GM12878 (cell line): ENCODE measurements at regions not wholly inside any gene's neighbourhood (a gene's known extent, or its start where the extent isn't known, plus 50 kb on each side); places are given as distances from the start of the nearest gene placed in this dataset.

Source experiments
- ATAC-seq: fragments of 200-7000 bp; cut with Tn5 transposase; 3 replicates; pipeline ENCODE4 v1.9.1; 2020; ENCODE audit warnings: mild to moderate bottlenecking, moderate library complexity
- BruUV-seq: library from RNA; stranded (reverse); fragments of 400-500 nt; replicated peaks from 2 replicates; lab custom pipeline; 2021; lab: Mats Ljungman, UMichigan
- CTCF ChIA-PET: fragments of 300-600 bp; sonication (Branson Sonifier 250); formaldehyde crosslinking; extraction: SDS; loops from one replicate; lab custom pipeline; 2021; ENCODE audit warnings: inconsistent platforms; lab: Yijun Ruan, JAX
- POLR2A ChIA-PET: fragments of 350-600 bp; formaldehyde crosslinking; extraction: SDS; loops from one replicate; lab custom pipeline; 2021; ENCODE audit warnings: inconsistent platforms; lab: Charles Lee
- RAD21 ChIA-PET: fragments of 300-600 bp; sonication (Branson Sonifier 250); formaldehyde crosslinking; loops from one replicate; lab custom pipeline; 2023; ENCODE audit warnings: antibody characterized with exemption; ENCODE audit not compliant: unreplicated experiment; lab: Charles Lee
- SMC1A ChIA-PET: fragments of 300-600 bp; sonication (Branson Sonifier 250); formaldehyde crosslinking; loops from one replicate; lab custom pipeline; 2023; ENCODE audit not compliant: unreplicated experiment, uncharacterized antibody; lab: Charles Lee
- DNase-seq: peaks from one replicate; pipeline ENCODE4 v3.0.0-alpha.2; 2011; ENCODE audit warnings: low read depth, low spot score
- FAIRE-seq: peaks from 3 replicates; lab custom pipeline; 2011; peaks lifted over from hg19 to GRCh38; lab: Jason Lieb, UNC
- H2AFZ ChIP-seq: 2 replicates; pipeline ENCODE4 v1.6.0; 2011; ENCODE audit warnings: low read depth, low read length, control low read depth; ENCODE audit not compliant: control insufficient read depth
- H3K27ac ChIP-seq: 2 replicates; pipeline ENCODE4 v1.5.1; 2011; ENCODE audit warnings: control low read depth; ENCODE audit not compliant: control insufficient read depth, insufficient read depth
- H3K27me3 ChIP-seq, 2 experiments: replicated peaks in 1 of 2; 2 replicates each; pipeline versions ENCODE4 v1.6.0 to v1.6.1; 2011; ENCODE audit warnings: low read length in 1 of 2; ENCODE audit not compliant: control insufficient read depth in 2 of 2, insufficient read depth in 2 of 2
- H3K36me3 ChIP-seq, 2 experiments: 2 replicates each; pipeline ENCODE4 v1.5.1; 2011; ENCODE audit warnings: low read length in 1 of 2; ENCODE audit not compliant: control insufficient read depth in 2 of 2, insufficient read depth in 2 of 2
- H3K4me1 ChIP-seq: 2 replicates; pipeline ENCODE4 v1.6.1; 2011; ENCODE audit warnings: mild to moderate bottlenecking, low read length, moderate library complexity, mixed read lengths; ENCODE audit not compliant: control insufficient read depth, insufficient read depth
- H3K4me2 ChIP-seq: 2 replicates; pipeline ENCODE4 v1.6.0; 2011; ENCODE audit warnings: control low read depth; ENCODE audit not compliant: control insufficient read depth, insufficient read depth
- H3K4me3 ChIP-seq: fragments of 200-600 bp; sonication (generic); 2 replicates; pipeline ENCODE4 v1.5.1; 2016
- H3K79me2 ChIP-seq: 2 replicates; pipeline ENCODE4 v1.6.0; 2011; ENCODE audit warnings: low read length; ENCODE audit not compliant: control insufficient read depth, insufficient read depth
- H3K9ac ChIP-seq: 2 replicates; pipeline ENCODE4 v1.8.0; 2011; ENCODE audit warnings: low read length, control low read depth, mixed read lengths; ENCODE audit not compliant: control insufficient read depth, insufficient read depth
- H3K9me3 ChIP-seq: replicated peaks from 3 replicates; pipeline ENCODE4 v1.5.1; 2011; ENCODE audit warnings: mild to moderate bottlenecking, low read length; ENCODE audit not compliant: control insufficient read depth, insufficient read depth
- H4K20me1 ChIP-seq: 2 replicates; pipeline ENCODE4 v1.6.0; 2011; ENCODE audit not compliant: control insufficient read depth, insufficient read depth
- EGR1 ChIP-seq, 2 experiments: IDR thresholded peaks; 1 replicate in 1 of 2; 2 replicates in 1 of 2; pipeline ENCODE4 v1.6.1; 2011 to 2012; ENCODE audit warnings: low read depth in 2 of 2, low read length in 2 of 2, borderline replicate concordance in 1 of 2, mild to moderate bottlenecking in 1 of 2, moderate library complexity in 1 of 2
- NBN ChIP-seq: fragments of 450-650 bp; IDR thresholded peaks from 2 replicates; pipeline ENCODE4 v1.6.1; 2016
- PAX8 ChIP-seq: fragments of 450-650 bp; IDR thresholded peaks from 2 replicates; pipeline ENCODE4 v1.6.1; 2017; ENCODE audit warnings: mild to moderate bottlenecking, moderate library complexity
- RCOR1 ChIP-seq: conservative IDR thresholded peaks from 2 replicates; pipeline ENCODE4 v1.6.1; 2012; ENCODE audit warnings: low read depth, low read length, improper control_type of control experiment
- ZNF274 ChIP-seq: IDR thresholded peaks from one replicate; pipeline ENCODE4 v1.8.0; 2011; ENCODE audit not compliant: insufficient read length, insufficient read depth
- ZNF384 ChIP-seq: IDR thresholded peaks from 2 replicates; pipeline ENCODE4 v1.6.1; 2012; ENCODE audit warnings: low read depth, mild to moderate bottlenecking, low read length, improper control_type of control experiment, borderline replicate concordance
- ZZZ3 ChIP-seq: IDR thresholded peaks from 2 replicates; pipeline ENCODE4 v1.6.1; 2011; ENCODE audit warnings: low read depth; ENCODE audit not compliant: control insufficient read depth, insufficient read length
- whole genome bisulfite sequencing: methylation state at CpG from one replicate; pipeline ENCODE4 v1.1.6; 2016; ENCODE audit warnings: low lambda C conversion rate; ENCODE audit not compliant: insufficient replicate concordance, insufficient coverage; ENCODE audit errors: missing lambda C conversion rate; 5-methylcytosine and 5-hydroxymethylcytosine counted together
- in situ Hi-C: fragments of 300-500 bp; cut with MboI; formaldehyde crosslinking; loops from 9 replicates; pipeline ENCODE4 v1.14.3; 2018; ENCODE audit warnings: mixed read lengths
- intact Hi-C: fragments of 100-400 bp; cut with micrococcal nuclease; formaldehyde crosslinking; loops from one replicate; pipeline ENCODE4 v1.14.2; 2022; ENCODE audit not compliant: unreplicated experiment
- TF ChIP-seq, protein P1 (sequence below): IDR thresholded peaks from 2 replicates; pipeline ENCODE4 v1.6.1; 2011; ENCODE audit warnings: mild to moderate bottlenecking, low read depth, low read length, moderate library complexity; ENCODE audit not compliant: insufficient replicate concordance
- TF ChIP-seq, protein P2 (sequence below): fragments of 450-650 bp; IDR thresholded peaks from 2 replicates; pipeline ENCODE4 v1.6.1; 2016; ENCODE audit warnings: mild to moderate bottlenecking
- TF ChIP-seq, protein P3 (sequence below): fragments of 450-650 bp; formaldehyde crosslinking; IDR thresholded peaks from 2 replicates; pipeline ENCODE4 v1.5.0; 2022; ENCODE audit warnings: mild to moderate bottlenecking, missing genetic modification characterization

DNA sequence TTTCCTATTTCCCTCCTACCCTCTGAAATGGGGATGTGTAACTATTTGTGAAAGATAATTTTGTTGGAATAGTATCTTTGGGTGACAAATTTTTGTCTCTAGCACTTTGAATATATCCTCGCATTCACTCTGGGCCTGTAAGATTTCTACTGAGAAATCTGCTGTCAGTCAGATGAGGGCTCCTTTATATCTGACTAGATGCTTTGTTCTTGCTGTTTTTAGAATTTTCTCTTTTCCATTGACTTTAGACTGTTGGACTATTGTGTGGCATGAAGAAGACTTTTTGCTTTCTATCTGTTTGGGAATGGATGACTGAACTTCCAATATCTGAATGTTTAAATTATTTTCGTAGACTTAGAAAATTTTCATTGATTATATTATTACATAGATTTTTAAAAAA lies 54.2 kb upstream of the GRID2 start:
- CTCF ChIA-PET = no interaction called here
- SMC1A ChIA-PET = no interaction called here
- no peak overlapping the region for H2AFZ ChIP-seq

More for the DNA sequence above, 54.2 kb upstream of the GRID2 start:
- in situ Hi-C loops = no loop called here
- ChIA-PET RAD21 (no interaction called here), POLR2A (no interaction called here)
- BruUV-seq = no TSS peak
- Histone ChIP-seq H3K4me1 (no peaks in the 10 kb centered on the region), H4K20me1 (no peaks in the 10 kb centered on the region), H3K36me3 (no peaks in the 10 kb centered on the region), H3K79me2 (no peaks in the 10 kb centered on the region), H3K27ac (no peak overlapping the region), H3K9ac (no peak overlapping the region), H3K9me3 (no peaks in the 10 kb centered on the region), H3K4me3 (no peak overlapping the region), H3K4me2 (no peak overlapping the region), H3K27me3 (no peaks in the 10 kb centered on the region)
- WGBS = 3% methylated on average over 2 of the region's 2 CpGs
- intact Hi-C loops = no loop called here
- TF ChIP-seq PAX8 (no peak), EGR1 (IDR thresholded peaks at IDR 0.05; ENCODE audit: borderline replicate concordance in 1 of 2, low read depth in 2 of 2, low read length in 2 of 2) (no peak), ZZZ3 (no peak), ZNF274 (no peak), ZNF384 (no peak), NBN (no peak), RCOR1 (no peak)
- TF ChIP-seq, protein P1, sequence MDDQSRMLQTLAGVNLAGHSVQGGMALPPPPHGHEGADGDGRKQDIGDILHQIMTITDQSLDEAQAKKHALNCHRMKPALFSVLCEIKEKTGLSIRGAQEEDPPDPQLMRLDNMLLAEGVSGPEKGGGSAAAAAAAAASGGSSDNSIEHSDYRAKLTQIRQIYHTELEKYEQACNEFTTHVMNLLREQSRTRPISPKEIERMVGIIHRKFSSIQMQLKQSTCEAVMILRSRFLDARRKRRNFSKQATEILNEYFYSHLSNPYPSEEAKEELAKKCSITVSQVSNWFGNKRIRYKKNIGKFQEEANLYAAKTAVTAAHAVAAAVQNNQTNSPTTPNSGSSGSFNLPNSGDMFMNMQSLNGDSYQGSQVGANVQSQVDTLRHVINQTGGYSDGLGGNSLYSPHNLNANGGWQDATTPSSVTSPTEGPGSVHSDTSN = no peak
- TF ChIP-seq, protein P2, sequence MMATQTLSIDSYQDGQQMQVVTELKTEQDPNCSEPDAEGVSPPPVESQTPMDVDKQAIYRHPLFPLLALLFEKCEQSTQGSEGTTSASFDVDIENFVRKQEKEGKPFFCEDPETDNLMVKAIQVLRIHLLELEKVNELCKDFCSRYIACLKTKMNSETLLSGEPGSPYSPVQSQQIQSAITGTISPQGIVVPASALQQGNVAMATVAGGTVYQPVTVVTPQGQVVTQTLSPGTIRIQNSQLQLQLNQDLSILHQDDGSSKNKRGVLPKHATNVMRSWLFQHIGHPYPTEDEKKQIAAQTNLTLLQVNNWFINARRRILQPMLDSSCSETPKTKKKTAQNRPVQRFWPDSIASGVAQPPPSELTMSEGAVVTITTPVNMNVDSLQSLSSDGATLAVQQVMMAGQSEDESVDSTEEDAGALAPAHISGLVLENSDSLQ = no peak
- TF ChIP-seq, protein P3, sequence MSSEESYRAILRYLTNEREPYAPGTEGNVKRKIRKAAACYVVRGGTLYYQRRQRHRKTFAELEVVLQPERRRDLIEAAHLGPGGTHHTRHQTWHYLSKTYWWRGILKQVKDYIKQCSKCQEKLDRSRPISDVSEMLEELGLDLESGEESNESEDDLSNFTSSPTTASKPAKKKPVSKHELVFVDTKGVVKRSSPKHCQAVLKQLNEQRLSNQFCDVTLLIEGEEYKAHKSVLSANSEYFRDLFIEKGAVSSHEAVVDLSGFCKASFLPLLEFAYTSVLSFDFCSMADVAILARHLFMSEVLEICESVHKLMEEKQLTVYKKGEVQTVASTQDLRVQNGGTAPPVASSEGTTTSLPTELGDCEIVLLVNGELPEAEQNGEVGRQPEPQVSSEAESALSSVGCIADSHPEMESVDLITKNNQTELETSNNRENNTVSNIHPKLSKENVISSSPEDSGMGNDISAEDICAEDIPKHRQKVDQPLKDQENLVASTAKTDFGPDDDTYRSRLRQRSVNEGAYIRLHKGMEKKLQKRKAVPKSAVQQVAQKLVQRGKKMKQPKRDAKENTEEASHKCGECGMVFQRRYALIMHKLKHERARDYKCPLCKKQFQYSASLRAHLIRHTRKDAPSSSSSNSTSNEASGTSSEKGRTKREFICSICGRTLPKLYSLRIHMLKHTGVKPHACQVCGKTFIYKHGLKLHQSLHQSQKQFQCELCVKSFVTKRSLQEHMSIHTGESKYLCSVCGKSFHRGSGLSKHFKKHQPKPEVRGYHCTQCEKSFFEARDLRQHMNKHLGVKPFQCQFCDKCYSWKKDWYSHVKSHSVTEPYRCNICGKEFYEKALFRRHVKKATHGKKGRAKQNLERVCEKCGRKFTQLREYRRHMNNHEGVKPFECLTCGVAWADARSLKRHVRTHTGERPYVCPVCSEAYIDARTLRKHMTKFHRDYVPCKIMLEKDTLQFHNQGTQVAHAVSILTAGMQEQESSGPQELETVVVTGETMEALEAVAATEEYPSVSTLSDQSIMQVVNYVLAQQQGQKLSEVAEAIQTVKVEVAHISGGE = no peak
- ATAC-seq (no peak), DNase-seq (no peak), FAIRE-seq (no peak)
